ENCODE measurements at regions not wholly inside any gene's neighbourhood (a gene's known extent, or its start where the extent isn't known, plus 50 kb on each side); places are given as distances from the start of the nearest gene placed in this dataset.

DNA sequence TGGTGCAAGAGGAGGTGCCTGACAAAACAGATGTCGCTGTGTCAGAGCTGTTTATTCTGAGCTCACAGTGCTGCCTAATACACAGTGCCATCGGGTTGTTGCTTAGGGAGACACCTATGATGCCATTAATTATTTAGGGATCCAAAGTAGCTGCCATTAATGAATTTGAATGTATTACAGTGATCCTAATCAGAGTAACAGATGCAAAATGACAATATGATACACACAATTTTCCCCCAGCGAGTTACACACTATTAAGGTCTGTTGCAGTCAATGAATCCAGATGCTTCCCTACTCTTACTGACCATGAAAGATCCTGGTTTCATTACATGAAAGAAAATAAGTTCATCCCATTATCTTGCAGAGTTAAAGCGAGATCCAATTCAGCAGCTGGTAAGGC is 91.3 kb downstream of the RWDD3 start:
- Histone ChIP-seq H4K8ac (ENCODE audit: extremely low read depth, insufficient read depth, low read length) (no peak overlapping the region), H2AFZ (ENCODE audit: low read length) (no peak overlapping the region), H3K4me2 (ENCODE audit: insufficient read depth in 1 of 2, low read depth in 2 of 2, low read length in 2 of 2) (no peak overlapping the region), H3K18ac (ENCODE audit: extremely low read depth, low read length) (no peak overlapping the region), H2BK20ac (ENCODE audit: low read length) (no peak overlapping the region), H3K9ac (replicated peaks in 1 of 4; ENCODE audit: extremely low read depth in 1 of 4, low read depth in 3 of 4, low read length in 3 of 4) (no peak overlapping the region), H3K36me3 (ENCODE audit: control insufficient read depth in 2 of 4, insufficient read depth in 4 of 4, low read length in 3 of 4) (no peaks in the 10 kb centered on the region; a peak in 1 of 8 replicates), H3K9me3 (ENCODE audit: insufficient read depth in 2 of 2, low read depth in 1 of 2, low read length in 1 of 2) (no peaks in the 10 kb centered on the region), H2BK120ac (replicated peaks; ENCODE audit: low read depth, low read length) (no peak overlapping the region), H2AK5ac (ENCODE audit: low read depth, low read length) (no peak overlapping the region), H3K27ac (ENCODE audit: low read depth, low read length) (no peak overlapping the region), H3K79me1 (ENCODE audit: low read depth, low read length) (no peaks in the 10 kb centered on the region), H3K4me1 (replicated peaks in 1 of 4; ENCODE audit: control insufficient read depth in 3 of 4, insufficient read depth in 4 of 4, low read length in 3 of 4) (0 out of 7 replicates have a peak, but pooled peaks cover 0 to 3% (median 0%) of the 10 kb centered on the region in 4 experiments), H3K23ac (ENCODE audit: insufficient read length) (no peak overlapping the region), H2BK5ac (ENCODE audit: low read depth, low read length) (no peak overlapping the region), H3K27me3 (replicated peaks in 1 of 4; ENCODE audit: control insufficient read depth in 3 of 4, extremely low read depth in 1 of 4, insufficient read depth in 3 of 4, low read length in 3 of 4) (no peaks in the 10 kb centered on the region), H3K14ac (ENCODE audit: insufficient read length) (no peak overlapping the region), H4K91ac (replicated peaks; ENCODE audit: insufficient read length, low read length) (no peak overlapping the region), H3K23me2 (ENCODE audit: low read depth, low read length) (no peaks in the 10 kb centered on the region), H2BK12ac (ENCODE audit: low read depth, low read length) (no peak overlapping the region), H3K4ac (replicated peaks; ENCODE audit: insufficient read length, low read depth, low read length) (no peak overlapping the region), H3K4me3 (ENCODE audit: extremely low read depth in 1 of 4, insufficient read depth in 2 of 4, low read depth in 3 of 4, low read length in 4 of 4) (no peak overlapping the region), H3K79me2 (ENCODE audit: control insufficient read depth in 1 of 2, insufficient read depth in 2 of 2, low read length in 2 of 2) (no peaks in the 10 kb centered on the region), H2BK15ac (ENCODE audit: low read length) (no peak overlapping the region), H3K56ac (replicated peaks; ENCODE audit: insufficient read length, low read depth, low read length) (no peak overlapping the region), H4K20me1 (replicated peaks in 1 of 2; ENCODE audit: control insufficient read depth in 1 of 2, insufficient read depth in 2 of 2, low read length in 2 of 2) (no peaks in the 10 kb centered on the region), H4K5ac (ENCODE audit: insufficient read length, low read depth, low read length) (no peak overlapping the region)
- no peak for DNase-seq (ENCODE audit: low read depth in 1 of 2, low spot score in 2 of 2)
- 80% methylated on average over 4 of the region's 4 CpGs; no CpG with 5 or more reads in 1 of the 2 experiments for WGBS, 2 experiments (ENCODE audit: extremely low coverage in 1 of 2, insufficient coverage in 1 of 2, insufficient read length in 1 of 2, insufficient replicate concordance in 2 of 2, low coverage in 1 of 2, low lambda C conversion rate in 2 of 2, missing lambda C conversion rate in 1 of 2)
- no peak for FAIRE-seq
- CTCF ChIA-PET (ENCODE audit: partially characterized antibody): interaction anchor here (0.7 kb wide), 1 partner anchor 10 kb away, joined by 3 read pairs; no protein-coding TSS in a partner anchor
- POLR2A ChIA-PET (ENCODE audit: partially characterized antibody): no interaction called here
- TF ChIP-seq SP2 (IDR thresholded peaks at IDR 0.05; ENCODE audit: low read length): no peak
- no peak for TF ChIP-seq JUND (IDR thresholded peaks at IDR 0.05; ENCODE audit: low read length)
- no peak for TF ChIP-seq BCL11A (IDR thresholded peaks at IDR 0.05; ENCODE audit: low read depth in 2 of 2, low read length in 2 of 2)
- TF ChIP-seq SP1 (IDR thresholded peaks at IDR 0.05; ENCODE audit: low read depth, low read length): no peak

Data from H1 (cell line).